ENCODE measurements at regions not wholly inside any gene's neighbourhood (a gene's known extent, or its start where the extent isn't known, plus 50 kb on each side); places are given as distances from the start of the nearest gene placed in this dataset.

DNA sequence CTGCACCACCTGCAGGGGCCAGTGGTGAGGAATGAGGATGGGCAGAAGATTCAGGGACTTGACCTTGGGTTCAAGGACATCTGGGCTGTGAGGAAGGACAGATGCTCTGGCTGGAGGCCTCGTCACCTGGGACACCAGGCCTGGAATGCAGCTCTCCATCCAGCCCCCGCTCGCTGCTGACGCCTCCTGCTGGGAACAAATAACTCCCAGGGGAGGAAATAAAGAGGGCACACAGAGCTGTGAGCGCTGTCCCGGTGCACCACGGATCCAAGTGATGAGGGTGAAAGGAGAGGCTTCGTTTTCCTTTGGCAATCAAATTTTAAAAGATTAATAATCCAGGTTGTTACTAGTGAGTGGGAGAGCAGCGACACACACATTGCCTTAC is 368.0 kb upstream of the MYT1L start:
- POLR2A ChIA-PET = no interaction called here
- Histone ChIP-seq H3K9me3 (replicated peaks; ENCODE audit: control insufficient read depth, insufficient read depth, low read length) (no peaks in the 10 kb centered on the region), H4K20me1 (ENCODE audit: control insufficient read depth, insufficient read depth) (no peaks in the 10 kb centered on the region), H3K27me3 (replicated peaks in 1 of 2; ENCODE audit: control insufficient read depth in 2 of 2, insufficient read depth in 2 of 2, low read length in 1 of 2) (no peaks in the 10 kb centered on the region), H3K9ac (ENCODE audit: control insufficient read depth, insufficient read depth, low read length) (no peak overlapping the region), H3K79me2 (ENCODE audit: control insufficient read depth, insufficient read depth, low read length) (no peaks in the 10 kb centered on the region), H3K4me1 (ENCODE audit: control insufficient read depth, insufficient read depth, low read length) (no peaks in the 10 kb centered on the region), H3K4me2 (ENCODE audit: control insufficient read depth, insufficient read depth) (no peak overlapping the region), H3K4me3 (no peak overlapping the region), H3K27ac (ENCODE audit: control insufficient read depth, insufficient read depth) (no peak overlapping the region), H2AFZ (ENCODE audit: control insufficient read depth, low read depth, low read length) (no peak overlapping the region), H3K36me3 (ENCODE audit: control insufficient read depth in 2 of 2, insufficient read depth in 2 of 2, low read length in 1 of 2) (no peaks in the 10 kb centered on the region)
- intact Hi-C loops (cut with micrococcal nuclease; ENCODE audit: unreplicated experiment) (no loop called here), in situ Hi-C loops (cut with MboI) (no loop called here)
- DNase-seq (ENCODE audit: low read depth, low spot score) (no peak), FAIRE-seq (no peak), ATAC-seq (no peak)
- WGBS (ENCODE audit: insufficient coverage, insufficient replicate concordance, low lambda C conversion rate, missing lambda C conversion rate) = 22% methylated on average over 9 of the region's 9 CpGs
- BruUV-seq (replicated peaks) = no TSS peak
- RAD21 ChIA-PET (ENCODE audit: unreplicated experiment) = no interaction called here
- TF ChIP-seq MEF2A (IDR thresholded peaks at IDR 0.05; ENCODE audit: insufficient read depth, low read depth, low read length) (no peak), SRF (IDR thresholded peaks at IDR 0.05; ENCODE audit: low read depth in 2 of 2, low read length in 2 of 2) (no peak), LARP7 (IDR thresholded peaks at IDR 0.05) (no peak), TARDBP (IDR thresholded peaks at IDR 0.05; ENCODE audit: borderline replicate concordance) (no peak), HCFC1 (IDR thresholded peaks at IDR 0.05; ENCODE audit: low read length) (no peak), ZZZ3 (IDR thresholded peaks at IDR 0.05; ENCODE audit: control insufficient read depth, insufficient read length, low read depth) (no peak), RAD21 (IDR thresholded peaks at IDR 0.05; ENCODE audit: insufficient read depth, low read depth, low read length) (no peak), PML (IDR thresholded peaks at IDR 0.05; ENCODE audit: low read length) (no peak), ATF7 (IDR thresholded peaks at IDR 0.05; ENCODE audit: low read depth) (no peak)
- TF ChIP-seq, protein P1, sequence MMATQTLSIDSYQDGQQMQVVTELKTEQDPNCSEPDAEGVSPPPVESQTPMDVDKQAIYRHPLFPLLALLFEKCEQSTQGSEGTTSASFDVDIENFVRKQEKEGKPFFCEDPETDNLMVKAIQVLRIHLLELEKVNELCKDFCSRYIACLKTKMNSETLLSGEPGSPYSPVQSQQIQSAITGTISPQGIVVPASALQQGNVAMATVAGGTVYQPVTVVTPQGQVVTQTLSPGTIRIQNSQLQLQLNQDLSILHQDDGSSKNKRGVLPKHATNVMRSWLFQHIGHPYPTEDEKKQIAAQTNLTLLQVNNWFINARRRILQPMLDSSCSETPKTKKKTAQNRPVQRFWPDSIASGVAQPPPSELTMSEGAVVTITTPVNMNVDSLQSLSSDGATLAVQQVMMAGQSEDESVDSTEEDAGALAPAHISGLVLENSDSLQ (IDR thresholded peaks at IDR 0.05) = no peak
- TF ChIP-seq, protein P2, sequence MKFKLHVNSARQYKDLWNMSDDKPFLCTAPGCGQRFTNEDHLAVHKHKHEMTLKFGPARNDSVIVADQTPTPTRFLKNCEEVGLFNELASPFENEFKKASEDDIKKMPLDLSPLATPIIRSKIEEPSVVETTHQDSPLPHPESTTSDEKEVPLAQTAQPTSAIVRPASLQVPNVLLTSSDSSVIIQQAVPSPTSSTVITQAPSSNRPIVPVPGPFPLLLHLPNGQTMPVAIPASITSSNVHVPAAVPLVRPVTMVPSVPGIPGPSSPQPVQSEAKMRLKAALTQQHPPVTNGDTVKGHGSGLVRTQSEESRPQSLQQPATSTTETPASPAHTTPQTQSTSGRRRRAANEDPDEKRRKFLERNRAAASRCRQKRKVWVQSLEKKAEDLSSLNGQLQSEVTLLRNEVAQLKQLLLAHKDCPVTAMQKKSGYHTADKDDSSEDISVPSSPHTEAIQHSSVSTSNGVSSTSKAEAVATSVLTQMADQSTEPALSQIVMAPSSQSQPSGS (IDR thresholded peaks at IDR 0.05; ENCODE audit: low read length) = no peak
- CTCF ChIA-PET = no interaction called here
- SMC1A ChIA-PET (ENCODE audit: uncharacterized antibody, unreplicated experiment) = no interaction called here

Data from GM12878 (cell line).